ENCODE measurements at regions not wholly inside any gene's neighbourhood (a gene's known extent, or its start where the extent isn't known, plus 50 kb on each side); places are given as distances from the start of the nearest gene placed in this dataset.

GRCh38 chr21:39022466-39022862 lies 160.8 kb downstream of the PSMG1 start:
- H3K4me3 ChIP-seq = no peak overlapping the region
- in situ Hi-C loops (cut with MboI) = no loop called here
- 96% methylated on average over 6 of the region's 6 CpGs for WGBS, 2 experiments (ENCODE audit: low coverage in 1 of 2, low lambda C conversion rate in 2 of 2, missing lambda C conversion rate in 2 of 2)
- TF ChIP-seq EZH2 (IDR thresholded peaks at IDR 0.05; ENCODE audit: insufficient read depth, poor library complexity, severe bottlenecking) = no peak
- TF ChIP-seq EZH2phosphoT487 (IDR thresholded peaks at IDR 0.05; ENCODE audit: insufficient read depth, low read depth) = no peak
- peaks cover 15% of the 10 kb centered on the region for H3K4me1 ChIP-seq (ENCODE audit: insufficient read depth)
- no peaks in the 10 kb centered on the region for H3K27me3 ChIP-seq (replicated peaks; ENCODE audit: insufficient read depth)
- no peak overlapping the region for H2AFZ ChIP-seq
- no peaks in the 10 kb centered on the region for H3K9me3 ChIP-seq (ENCODE audit: low read depth)
- H3K9me2 ChIP-seq (ENCODE audit: insufficient read depth) = no peaks in the 10 kb centered on the region
- H3F3A ChIP-seq (ENCODE audit: insufficient read depth) = peaks cover 4% of the 10 kb centered on the region; the same call in 1 of the 2 replicates
- H3K79me2 ChIP-seq (ENCODE audit: insufficient read depth) = no peaks in the 10 kb centered on the region
- no peaks in the 10 kb centered on the region for H4K20me1 ChIP-seq (ENCODE audit: insufficient read depth)
- H3K9ac ChIP-seq = no peak overlapping the region
- H3K27ac ChIP-seq = no peak overlapping the region
- H3K36me3 ChIP-seq (ENCODE audit: low read depth) = no peaks in the 10 kb centered on the region
- no peak overlapping the region for H3K4me2 ChIP-seq (ENCODE audit: unreplicated experiment)
- DNase-seq = no peak

- Histone ChIP-seq H3K4me2 (ENCODE audit: unreplicated experiment) (no peak overlapping the region), H2AFZ (no peak overlapping the region), H3K9me2 (ENCODE audit: insufficient read depth) (no peaks in the 10 kb centered on the region), H3K27ac (no peak overlapping the region), H3F3A (ENCODE audit: insufficient read depth) (0 out of 2 replicates have a peak, but pooled peaks cover 5% of the 10 kb centered on the region), H3K36me3 (ENCODE audit: low read depth) (no peaks in the 10 kb centered on the region), H3K4me1 (ENCODE audit: insufficient read depth) (peaks cover 15% of the 10 kb centered on the region), H3K9ac (no peak overlapping the region), H3K9me3 (ENCODE audit: low read depth) (no peaks in the 10 kb centered on the region), H3K79me2 (ENCODE audit: insufficient read depth) (no peaks in the 10 kb centered on the region), H3K4me3 (no peak overlapping the region), H3K27me3 (replicated peaks; ENCODE audit: insufficient read depth) (no peaks in the 10 kb centered on the region), H4K20me1 (ENCODE audit: insufficient read depth) (no peaks in the 10 kb centered on the region)
- no peak for DNase-seq
- no peak for TF ChIP-seq EZH2phosphoT487 (IDR thresholded peaks at IDR 0.05; ENCODE audit: insufficient read depth, low read depth)
- no peak for TF ChIP-seq EZH2 (IDR thresholded peaks at IDR 0.05; ENCODE audit: insufficient read depth, poor library complexity, severe bottlenecking)
- in situ Hi-C loops (cut with MboI) = no loop called here
- 92 to 93% methylated on average over 14 of the region's 14 CpGs for WGBS, 2 experiments (ENCODE audit: low coverage in 1 of 2, low lambda C conversion rate in 2 of 2, missing lambda C conversion rate in 2 of 2)
Observed at GRCh38 chr21:39022035-39022434, 161.2 kb downstream of the PSMG1 start.

- TF ChIP-seq EZH2 (IDR thresholded peaks at IDR 0.05; ENCODE audit: insufficient read depth, poor library complexity, severe bottlenecking) (no peak), EZH2phosphoT487 (IDR thresholded peaks at IDR 0.05; ENCODE audit: insufficient read depth, low read depth) (no peak)
- Histone ChIP-seq H3K9me3 (ENCODE audit: low read depth) (no peaks in the 10 kb centered on the region), H3K27me3 (replicated peaks; ENCODE audit: insufficient read depth) (no peaks in the 10 kb centered on the region), H3K36me3 (ENCODE audit: low read depth) (no peaks in the 10 kb centered on the region), H3K9ac (no peak overlapping the region), H2AFZ (peak overlapping the region; percentile 19; the same call in 1 of the 2 replicates), H3F3A (ENCODE audit: insufficient read depth) (0 out of 2 replicates have a peak, but pooled peaks cover 5% of the 10 kb centered on the region), H4K20me1 (ENCODE audit: insufficient read depth) (no peaks in the 10 kb centered on the region), H3K4me1 (ENCODE audit: insufficient read depth) (peaks cover 16% of the 10 kb centered on the region), H3K79me2 (ENCODE audit: insufficient read depth) (no peaks in the 10 kb centered on the region), H3K4me3 (no peak overlapping the region), H3K27ac (no peak overlapping the region), H3K4me2 (ENCODE audit: unreplicated experiment) (no peak overlapping the region), H3K9me2 (ENCODE audit: insufficient read depth) (no peaks in the 10 kb centered on the region)
- DNase-seq = no peak
- WGBS, 2 experiments (ENCODE audit: low coverage in 1 of 2, low lambda C conversion rate in 2 of 2, missing lambda C conversion rate in 2 of 2) = 42 to 90% methylated on average over 3 to 7 of the region's 7 CpGs
- in situ Hi-C loops (cut with MboI) = no loop called here
Observed at GRCh38 chr21:39021478-39021832, 161.8 kb downstream of the PSMG1 start.

GRCh38 chr21:39020751-39021477 lies 162.3 kb downstream of the PSMG1 start:
- 50 to 56% methylated on average over 17 of the region's 17 CpGs for WGBS, 2 experiments (ENCODE audit: low coverage in 1 of 2, low lambda C conversion rate in 2 of 2, missing lambda C conversion rate in 2 of 2)
- Histone ChIP-seq H3K79me2 (ENCODE audit: insufficient read depth) (no peaks in the 10 kb centered on the region), H3K9me3 (ENCODE audit: low read depth) (no peaks in the 10 kb centered on the region), H3K9ac (no peak overlapping the region), H3K4me3 (no peak overlapping the region), H3K4me2 (ENCODE audit: unreplicated experiment) (peak overlapping the region; percentile 27), H3K27ac (0 out of 2 replicates have a peak overlapping the region, but pooled peaks have one; percentile 21), H3K9me2 (ENCODE audit: insufficient read depth) (no peaks in the 10 kb centered on the region), H3F3A (ENCODE audit: insufficient read depth) (peaks cover 10% of the 10 kb centered on the region), H3K4me1 (ENCODE audit: insufficient read depth) (peaks cover 20% of the 10 kb centered on the region), H3K36me3 (ENCODE audit: low read depth) (no peaks in the 10 kb centered on the region), H2AFZ (peak overlapping the region; percentile 49), H4K20me1 (ENCODE audit: insufficient read depth) (no peaks in the 10 kb centered on the region), H3K27me3 (replicated peaks; ENCODE audit: insufficient read depth) (no peaks in the 10 kb centered on the region)
- peak; percentile 84 for DNase-seq
- in situ Hi-C loops (cut with MboI) = no loop called here
- no peak for TF ChIP-seq EZH2 (IDR thresholded peaks at IDR 0.05; ENCODE audit: insufficient read depth, poor library complexity, severe bottlenecking)
- no peak for TF ChIP-seq EZH2phosphoT487 (IDR thresholded peaks at IDR 0.05; ENCODE audit: insufficient read depth, low read depth)

Data from GM23248 (cell line).